Calu3 (cell line): ENCODE measurements at regions not wholly inside any gene's neighbourhood (a gene's known extent, or its start where the extent isn't known, plus 50 kb on each side); places are given as distances from the start of the nearest gene placed in this dataset.

Source experiments
- BruUV-seq: library from RNA; stranded (reverse); fragments of 400-500 nt; replicated peaks from 2 replicates; lab custom pipeline; 2021; lab: Mats Ljungman, UMichigan
- CTCF ChIA-PET: fragments of 300-600 bp; sonication (Branson Sonifier 250); formaldehyde crosslinking; loops from one replicate; lab custom pipeline; 2022; ENCODE audit warnings: antibody characterized with exemption; lab: Charles Lee
- DNase-seq: peaks from one replicate; pipeline ENCODE4 v3.0.0; 2022
- H3K27ac Mint-ChIP-seq: one replicate; pipeline ENCODE4 v1.8.0; 2022; ENCODE audit warnings: mixed read lengths; ENCODE audit not compliant: unreplicated experiment
- H3K27me3 Mint-ChIP-seq: one replicate; pipeline ENCODE4 v1.8.0; 2022; ENCODE audit warnings: mixed read lengths; ENCODE audit not compliant: unreplicated experiment
- H3K36me3 Mint-ChIP-seq: one replicate; pipeline ENCODE4 v1.8.0; 2022; ENCODE audit warnings: mild to moderate bottlenecking, moderate library complexity, mixed read lengths; ENCODE audit not compliant: insufficient read depth, unreplicated experiment
- H3K4me1 Mint-ChIP-seq: one replicate; pipeline ENCODE4 v1.8.0; 2022; ENCODE audit warnings: mild to moderate bottlenecking, low read depth, mixed read lengths; ENCODE audit not compliant: unreplicated experiment
- H3K4me3 Mint-ChIP-seq: one replicate; pipeline ENCODE4 v1.8.0; 2022; ENCODE audit warnings: mild to moderate bottlenecking, low read depth, moderate library complexity, mixed read lengths; ENCODE audit not compliant: unreplicated experiment
- H3K9me3 Mint-ChIP-seq: one replicate; pipeline ENCODE4 v1.8.0; 2022; ENCODE audit warnings: low read depth, mixed read lengths; ENCODE audit not compliant: unreplicated experiment
- intact Hi-C: fragments of 100-400 bp; cut with micrococcal nuclease; formaldehyde crosslinking; loops from one replicate; pipeline ENCODE4 v1.10.0; 2022; ENCODE audit not compliant: unreplicated experiment
- TF ChIP-seq, protein P1 (sequence below): fragments of 200-600 bp; IDR thresholded peaks from one replicate; pipeline ENCODE4 v1.8.0; 2022; ENCODE audit warnings: antibody characterized with exemption; ENCODE audit not compliant: unreplicated experiment

DNA sequence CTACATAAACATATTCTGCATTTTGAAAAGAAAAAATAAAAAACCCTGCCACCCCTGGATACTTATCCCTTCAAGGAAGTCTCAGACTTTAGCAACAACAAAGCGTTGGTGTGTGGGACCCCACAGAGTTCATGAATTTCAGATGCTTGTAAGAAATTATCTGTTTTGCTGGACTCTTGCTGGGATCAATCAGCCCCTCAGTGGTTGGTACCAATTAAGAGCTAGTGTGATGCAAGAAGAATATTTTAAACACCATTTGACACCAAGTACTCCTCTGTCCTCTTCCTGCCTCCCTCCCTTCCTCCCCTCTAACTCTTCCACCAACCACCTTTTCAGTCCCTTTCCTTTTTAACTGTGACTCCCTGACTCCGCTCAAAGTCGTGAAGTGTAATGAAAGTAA lies 51.5 kb downstream of the SST start:
- no peaks in the 10 kb centered on the region for H3K4me1 Mint-ChIP-seq
- BruUV-seq = no TSS peak
- CTCF ChIA-PET = interaction anchor here (1.0 to 1.5 kb wide), 3 partner anchors 60 to 299 kb away, joined by 3 to 6 read pairs (median 3); no protein-coding TSS in a partner anchor
- intact Hi-C loops = no loop called here
- H3K27me3 Mint-ChIP-seq = peaks cover 5% of the 10 kb centered on the region
- no peak for DNase-seq
- TF ChIP-seq, protein P1, sequence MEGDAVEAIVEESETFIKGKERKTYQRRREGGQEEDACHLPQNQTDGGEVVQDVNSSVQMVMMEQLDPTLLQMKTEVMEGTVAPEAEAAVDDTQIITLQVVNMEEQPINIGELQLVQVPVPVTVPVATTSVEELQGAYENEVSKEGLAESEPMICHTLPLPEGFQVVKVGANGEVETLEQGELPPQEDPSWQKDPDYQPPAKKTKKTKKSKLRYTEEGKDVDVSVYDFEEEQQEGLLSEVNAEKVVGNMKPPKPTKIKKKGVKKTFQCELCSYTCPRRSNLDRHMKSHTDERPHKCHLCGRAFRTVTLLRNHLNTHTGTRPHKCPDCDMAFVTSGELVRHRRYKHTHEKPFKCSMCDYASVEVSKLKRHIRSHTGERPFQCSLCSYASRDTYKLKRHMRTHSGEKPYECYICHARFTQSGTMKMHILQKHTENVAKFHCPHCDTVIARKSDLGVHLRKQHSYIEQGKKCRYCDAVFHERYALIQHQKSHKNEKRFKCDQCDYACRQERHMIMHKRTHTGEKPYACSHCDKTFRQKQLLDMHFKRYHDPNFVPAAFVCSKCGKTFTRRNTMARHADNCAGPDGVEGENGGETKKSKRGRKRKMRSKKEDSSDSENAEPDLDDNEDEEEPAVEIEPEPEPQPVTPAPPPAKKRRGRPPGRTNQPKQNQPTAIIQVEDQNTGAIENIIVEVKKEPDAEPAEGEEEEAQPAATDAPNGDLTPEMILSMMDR = no peak
- H3K27ac Mint-ChIP-seq = no peak overlapping the region
- no peaks in the 10 kb centered on the region for H3K36me3 Mint-ChIP-seq
- H3K4me3 Mint-ChIP-seq = no peak overlapping the region
- H3K9me3 Mint-ChIP-seq = no peaks in the 10 kb centered on the region

- Mint-ChIP-seq H3K27me3 (no peaks in the 10 kb centered on the region), H3K4me3 (no peak overlapping the region), H3K9me3 (no peaks in the 10 kb centered on the region), H3K36me3 (no peaks in the 10 kb centered on the region), H3K27ac (no peak overlapping the region), H3K4me1 (no peaks in the 10 kb centered on the region)
- no TSS peak for BruUV-seq
- TF ChIP-seq, protein P1 = no peak
- DNase-seq = no peak
- intact Hi-C loops = no loop called here
- CTCF ChIA-PET = no interaction called here
Observed at GRCh38 chr3:187617213-187617612, 53.0 kb downstream of the SST start.

DNA sequence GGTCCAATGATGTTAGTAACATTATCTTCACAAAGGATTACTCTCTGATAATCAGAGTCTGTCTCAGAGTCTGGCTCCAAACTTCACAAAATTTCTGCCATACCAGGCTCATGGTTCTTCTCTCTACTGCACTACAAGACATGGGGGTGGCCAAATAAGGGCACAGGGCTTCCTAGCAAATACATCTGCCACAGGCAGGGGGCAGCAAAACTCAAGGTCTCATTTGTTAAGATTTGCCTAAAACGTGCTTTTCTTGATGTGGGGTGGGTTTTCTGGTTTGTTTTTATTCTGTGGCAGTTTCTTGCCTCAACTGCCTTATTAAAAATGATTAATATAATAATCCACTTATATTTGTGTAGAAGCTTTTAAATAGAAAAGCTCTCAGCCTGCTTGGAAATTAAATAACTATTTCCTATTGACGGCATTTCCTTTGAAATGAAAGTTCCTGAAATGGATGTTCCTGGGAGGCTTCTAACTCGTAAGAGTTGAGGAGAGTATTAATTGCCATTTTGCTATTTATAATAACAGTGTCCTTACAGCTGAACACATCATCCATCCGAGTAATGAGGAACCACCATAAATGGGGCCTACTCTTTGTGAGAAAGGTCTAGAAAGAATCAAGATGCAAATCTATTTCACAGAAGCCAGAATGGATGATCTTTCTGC lies 53.8 kb downstream of the SST start:
- no peaks in the 10 kb centered on the region for H3K4me1 Mint-ChIP-seq
- CTCF ChIA-PET = interaction anchor here (0.6 to 2.2 kb wide), 19 partner anchors 10 to 396 kb away, joined by 3 to 39 read pairs (median 4); no protein-coding TSS in a partner anchor
- intact Hi-C loops = loop anchor here (1.0 kb wide), 3 partner anchors 63 to 396 kb away; no protein-coding TSS in a partner anchor
- H3K27me3 Mint-ChIP-seq = no peaks in the 10 kb centered on the region
- H3K9me3 Mint-ChIP-seq = no peaks in the 10 kb centered on the region
- no peaks in the 10 kb centered on the region for H3K36me3 Mint-ChIP-seq
- H3K4me3 Mint-ChIP-seq = no peak overlapping the region
- H3K27ac Mint-ChIP-seq = no peak overlapping the region
- BruUV-seq = no TSS peak
- DNase-seq = peak; percentile 79
- TF ChIP-seq, protein P1 = peak; percentile 92

- Mint-ChIP-seq H3K27me3 (peaks cover 6% of the 10 kb centered on the region), H3K36me3 (no peaks in the 10 kb centered on the region), H3K9me3 (no peaks in the 10 kb centered on the region), H3K4me3 (no peak overlapping the region), H3K4me1 (no peaks in the 10 kb centered on the region), H3K27ac (no peak overlapping the region)
- intact Hi-C loops = loop anchor here (1.0 kb wide), 3 partner anchors 64 to 395 kb away; no protein-coding TSS in a partner anchor
- CTCF ChIA-PET = interaction anchor here (0.6 to 2.2 kb wide), 18 partner anchors 9 to 392 kb away, joined by 3 to 39 read pairs (median 4); no protein-coding TSS in a partner anchor
- BruUV-seq = no TSS peak
- TF ChIP-seq, protein P1 = no peak
- DNase-seq = no peak
Observed at GRCh38 chr3:187615630-187616029, 54.6 kb downstream of the SST start.
